G401.6 (cell line): ENCODE measurements at regions not wholly inside any gene's neighbourhood (a gene's known extent, or its start where the extent isn't known, plus 50 kb on each side); places are given as distances from the start of the nearest gene placed in this dataset.
"Not testable (repeated sequence)": the region's sequence is repeated elsewhere in the genome, so short reads cannot be mapped to it uniquely, and the experiment has no call there.

ENCODE experiments used
- FAIRE-seq: peaks from 2 replicates; lab custom pipeline; 2012; peaks lifted over from hg19 to GRCh38; lab: Jason Lieb, UNC

DNA sequence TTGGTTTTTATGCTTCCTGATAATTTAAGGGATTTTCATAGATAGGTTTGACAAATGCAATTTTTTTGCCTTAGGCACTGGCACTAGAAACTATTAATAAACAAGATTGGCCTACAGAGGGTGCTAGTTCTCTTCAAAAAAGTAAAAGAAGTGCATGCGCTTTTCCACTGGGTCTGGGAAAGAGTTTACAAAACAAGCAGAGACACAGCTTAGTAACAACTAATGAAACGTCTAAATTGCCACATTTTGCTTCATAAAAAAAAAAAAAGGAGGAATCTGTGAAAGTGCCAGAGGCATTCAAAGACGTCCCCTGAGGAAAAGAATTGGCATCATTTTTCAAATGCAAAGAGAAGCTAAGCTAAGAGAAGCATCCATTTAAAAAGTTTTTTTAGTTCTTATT lies 58.3 kb upstream of the EEA1 start:
- peak; percentile 93 for FAIRE-seq

DNA sequence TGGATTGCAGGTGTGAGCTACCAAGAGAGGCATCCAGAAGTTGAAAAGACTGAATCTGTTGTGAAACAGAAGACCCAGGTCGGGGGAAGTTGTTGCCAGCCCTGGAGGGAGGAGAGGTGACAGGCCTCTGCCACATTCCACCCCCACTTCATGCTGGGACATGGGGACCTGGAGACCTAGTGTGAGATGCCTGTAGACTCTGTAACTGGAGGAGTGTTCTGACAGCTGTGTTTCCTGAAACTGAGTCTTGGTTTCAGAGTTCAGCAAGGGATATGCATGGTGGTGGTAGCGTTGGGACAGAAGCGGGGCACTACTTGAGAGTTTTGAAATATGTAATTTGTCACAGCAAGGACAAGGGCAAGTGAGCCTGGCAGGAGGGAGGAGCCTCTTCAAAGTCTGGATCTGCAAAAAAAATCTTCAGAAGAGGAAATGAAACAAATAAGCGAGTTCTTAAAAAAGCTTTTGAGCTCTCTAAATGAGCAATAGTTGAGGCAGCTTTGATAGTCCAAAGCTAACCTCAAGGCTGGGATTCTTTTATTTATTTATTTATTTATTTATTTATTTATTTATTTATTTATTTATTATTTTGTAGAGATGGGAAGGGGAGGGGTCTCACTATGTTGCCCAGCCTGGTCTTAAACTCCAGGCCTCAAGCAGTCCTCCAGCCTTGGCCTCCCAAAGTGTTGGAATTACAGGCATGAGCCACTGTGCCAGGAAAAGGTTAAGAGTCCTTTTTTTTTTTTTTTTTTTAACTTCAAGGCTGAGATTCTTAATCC lies 58.9 kb upstream of the EEA1 start:
- FAIRE-seq: no peak

DNA sequence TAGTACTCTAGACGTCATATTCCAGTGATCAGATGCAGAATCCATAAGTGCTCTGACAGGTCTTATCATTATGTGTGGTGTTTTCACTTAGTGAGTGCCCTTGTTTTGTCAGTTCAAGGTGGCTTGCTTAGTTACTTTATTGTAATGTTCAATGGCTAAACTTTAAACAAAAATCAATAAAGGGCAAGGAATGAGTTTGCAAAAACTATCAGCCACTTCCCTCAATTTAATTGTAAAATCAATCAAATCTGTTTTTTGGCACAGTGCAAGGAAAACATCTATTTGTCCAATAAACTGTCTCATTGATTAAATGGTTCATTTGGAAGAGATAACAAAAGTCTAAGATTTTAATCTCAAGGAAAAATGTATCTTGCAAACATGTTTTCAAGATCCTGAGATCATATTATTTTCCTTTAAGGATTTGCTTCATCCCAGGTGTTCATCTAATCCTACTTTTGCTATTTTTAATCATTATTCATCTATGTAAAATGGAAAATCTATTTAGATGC lies 59.6 kb upstream of the EEA1 start:
- no peak for FAIRE-seq

DNA sequence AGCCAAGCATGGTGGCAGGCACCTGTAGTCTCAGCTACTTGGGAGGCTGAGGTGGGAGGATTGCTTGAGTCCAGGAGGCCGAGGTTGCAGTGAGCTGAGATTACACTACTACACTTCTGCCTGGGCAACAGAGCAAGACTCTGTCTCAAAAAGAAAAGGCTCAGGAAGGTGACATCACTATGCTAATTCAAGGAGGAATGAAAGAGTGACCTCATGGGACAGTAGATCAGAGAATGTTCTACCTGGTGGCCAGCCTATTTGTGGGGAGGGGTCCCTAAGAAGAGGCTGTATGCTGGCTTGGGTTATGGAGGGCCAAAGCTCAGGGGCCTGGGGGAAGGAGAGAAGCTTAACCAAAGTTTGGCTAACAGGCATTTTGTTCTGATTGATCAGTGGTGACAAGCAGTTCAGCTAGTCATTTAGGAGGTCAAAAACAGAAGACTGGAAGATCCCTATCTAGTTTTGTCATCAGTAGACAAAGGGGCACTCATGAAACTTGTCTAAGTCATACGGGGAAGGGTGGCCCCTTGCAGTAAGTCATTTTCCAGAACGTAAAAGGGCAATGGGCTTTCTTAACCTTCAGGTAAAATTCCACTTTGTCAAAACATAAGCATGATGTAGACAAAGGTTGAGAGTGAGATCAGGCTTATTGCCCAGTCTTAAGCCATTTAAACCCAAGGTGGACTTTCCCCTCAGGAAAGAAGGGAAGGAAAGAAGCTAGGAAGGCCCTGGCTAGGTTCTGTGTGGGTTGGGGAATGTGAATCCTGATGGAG lies 60.8 kb upstream of the EEA1 start:
- no peak for FAIRE-seq

DNA sequence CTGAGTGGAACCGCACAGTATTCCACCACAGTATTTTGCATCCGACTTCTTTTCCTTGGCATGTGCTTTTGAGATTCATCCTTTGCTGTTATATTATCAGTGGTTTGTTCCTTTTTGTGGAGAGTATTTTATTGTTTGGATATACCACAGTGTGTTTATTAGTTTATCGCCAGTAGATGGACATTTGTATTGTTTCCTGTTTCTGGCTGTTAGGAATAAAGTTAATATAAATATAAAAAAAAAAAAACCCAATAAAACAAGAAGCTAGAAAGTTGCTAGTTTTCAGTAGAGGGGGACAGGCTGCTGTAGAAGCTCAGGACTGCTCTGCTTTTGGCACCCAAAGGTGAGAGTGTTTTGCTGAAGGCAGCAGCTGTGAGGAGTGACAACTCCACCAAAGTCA lies 62.0 kb upstream of the EEA1 start:
- FAIRE-seq: no peak

DNA sequence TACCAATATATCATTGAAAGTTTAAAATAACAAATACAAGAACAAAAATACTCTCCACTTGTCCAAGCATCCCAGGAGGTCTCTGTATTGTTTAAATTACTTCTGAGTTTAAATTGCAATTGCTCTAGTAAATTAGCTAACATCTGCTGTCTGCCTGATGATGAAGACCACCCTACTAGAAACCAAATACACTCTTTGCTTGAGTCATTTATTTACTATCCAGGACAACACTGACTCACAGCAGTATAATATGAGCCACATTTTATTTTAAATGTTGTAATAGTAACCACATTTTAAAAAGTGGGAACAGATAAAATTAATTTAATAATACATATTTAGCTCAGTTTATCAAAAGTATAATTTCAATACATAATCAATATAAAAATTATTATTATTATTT lies 62.9 kb upstream of the EEA1 start:
- FAIRE-seq: no peak

DNA sequence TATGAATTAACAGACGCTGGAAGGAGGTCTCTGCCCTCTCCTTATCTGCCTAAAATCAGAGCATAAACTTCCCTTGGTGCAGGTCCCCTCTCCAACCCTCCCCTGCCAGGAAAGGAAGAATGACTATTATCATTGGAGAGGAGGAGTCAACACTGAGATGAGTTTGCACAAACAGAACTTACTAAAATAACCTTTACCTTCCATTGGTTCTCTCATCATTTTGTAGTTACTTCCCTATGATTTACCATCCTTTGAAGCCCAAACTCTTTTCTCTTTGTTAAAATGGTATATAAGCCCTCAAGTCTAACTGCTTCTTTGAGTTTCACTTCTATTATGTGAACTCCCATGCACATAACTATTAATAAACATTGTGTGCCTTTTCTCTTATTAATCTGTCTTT lies 64.2 kb upstream of the EEA1 start:
- no peak for FAIRE-seq

DNA sequence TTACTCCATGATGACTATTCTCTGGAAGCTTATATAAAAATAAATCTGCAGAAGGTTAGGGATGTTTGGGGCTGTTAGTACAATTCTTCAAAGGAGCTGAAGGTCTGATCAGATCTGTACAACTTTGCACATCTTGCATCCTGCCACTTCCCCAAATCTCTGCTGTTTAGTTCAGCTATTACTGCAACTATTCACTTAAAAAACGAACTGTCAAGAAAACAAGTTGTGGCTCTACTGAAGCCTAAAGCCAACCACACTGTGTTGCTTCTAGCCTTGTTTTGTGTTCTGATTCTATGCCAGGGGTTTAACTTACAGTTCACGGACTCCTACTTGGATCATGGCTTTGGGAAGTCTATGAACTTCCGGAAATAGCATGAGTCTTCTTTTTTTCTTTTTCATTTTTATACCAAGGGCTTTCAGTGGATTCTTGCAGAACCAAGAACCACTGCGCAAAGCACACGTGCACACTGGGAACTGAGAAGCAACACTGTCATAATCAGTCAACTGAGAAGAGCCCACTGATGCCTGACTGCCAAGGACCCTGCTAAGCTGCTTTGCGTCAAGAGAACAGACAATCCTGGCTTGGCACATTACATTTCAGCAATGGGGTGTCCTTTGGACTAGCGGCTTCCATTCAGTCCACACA lies 66.3 kb upstream of the EEA1 start:
- no peak for FAIRE-seq

DNA sequence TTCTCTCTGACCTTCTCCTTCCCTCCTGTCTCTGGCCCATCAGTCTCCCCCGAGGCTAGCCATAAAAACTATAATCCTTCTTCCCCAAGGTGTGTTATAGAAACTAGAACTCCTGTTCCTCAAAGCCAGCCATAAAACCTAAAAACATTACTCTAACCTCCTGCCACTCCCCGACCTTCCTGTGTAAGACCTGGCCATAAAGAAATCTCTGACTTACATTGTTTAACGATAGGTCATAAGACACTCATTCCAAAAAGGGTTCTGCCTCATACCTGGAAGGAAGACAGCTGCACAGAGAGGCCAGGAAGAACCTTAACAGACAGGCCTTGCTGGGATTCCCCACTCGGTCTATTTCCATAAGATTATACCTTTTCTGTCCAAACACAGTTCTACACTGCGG lies 70.9 kb upstream of the EEA1 start:
- FAIRE-seq: no peak

DNA sequence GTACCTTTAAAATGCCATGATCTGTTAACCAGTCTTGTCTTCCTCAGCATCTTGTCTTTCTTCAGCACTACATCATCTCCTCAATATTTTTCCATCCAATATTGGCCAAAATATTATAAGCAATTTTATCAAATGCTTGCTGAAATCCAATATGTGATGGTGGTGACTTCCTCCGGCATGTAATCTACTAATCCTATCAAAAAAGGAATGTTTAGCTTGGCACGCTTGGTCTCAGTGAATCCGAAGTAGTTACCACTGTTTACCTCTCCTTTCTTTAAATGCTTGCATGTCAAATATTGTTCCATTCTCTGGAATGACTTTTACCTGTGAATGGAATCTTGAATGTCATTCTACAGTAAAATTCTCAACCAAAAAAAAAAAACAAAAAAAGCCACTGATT lies 72.3 kb upstream of the EEA1 start:
- no peak for FAIRE-seq

DNA sequence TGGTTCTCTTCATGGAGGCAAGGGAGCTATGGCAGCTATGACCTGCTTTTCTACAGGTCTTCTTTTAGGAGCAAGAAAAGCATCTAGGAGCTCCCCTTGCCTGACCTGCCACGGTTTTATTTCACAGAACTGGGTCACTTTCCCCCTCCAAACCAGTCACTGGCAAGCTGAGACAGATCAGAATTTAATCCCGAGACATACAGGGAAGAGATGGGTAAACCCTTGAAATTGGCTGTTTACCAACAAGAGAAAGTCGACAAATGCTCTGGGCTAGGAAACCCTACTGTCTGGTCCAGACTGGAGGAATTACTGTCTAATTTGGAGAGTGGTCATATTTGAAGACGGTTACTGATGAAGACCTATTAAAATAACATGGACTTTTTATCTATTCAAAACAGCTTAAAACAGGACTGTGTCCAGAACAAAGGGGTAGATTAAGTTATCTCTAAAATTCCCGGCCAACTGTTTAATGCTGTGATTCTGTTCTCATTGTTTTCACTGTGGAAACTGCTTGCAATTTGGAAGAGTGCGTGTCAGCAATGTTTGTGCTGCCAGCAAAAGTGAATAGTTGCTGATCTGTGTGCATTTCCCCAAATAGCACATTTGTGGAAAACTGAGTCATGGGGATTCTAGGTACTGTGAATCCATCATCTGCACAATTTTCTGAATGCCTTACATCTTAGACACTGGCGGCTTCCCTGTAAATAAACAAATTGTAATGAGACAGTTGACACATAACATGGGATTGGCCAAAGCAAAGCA lies 73.4 kb upstream of the EEA1 start:
- no peak for FAIRE-seq

DNA sequence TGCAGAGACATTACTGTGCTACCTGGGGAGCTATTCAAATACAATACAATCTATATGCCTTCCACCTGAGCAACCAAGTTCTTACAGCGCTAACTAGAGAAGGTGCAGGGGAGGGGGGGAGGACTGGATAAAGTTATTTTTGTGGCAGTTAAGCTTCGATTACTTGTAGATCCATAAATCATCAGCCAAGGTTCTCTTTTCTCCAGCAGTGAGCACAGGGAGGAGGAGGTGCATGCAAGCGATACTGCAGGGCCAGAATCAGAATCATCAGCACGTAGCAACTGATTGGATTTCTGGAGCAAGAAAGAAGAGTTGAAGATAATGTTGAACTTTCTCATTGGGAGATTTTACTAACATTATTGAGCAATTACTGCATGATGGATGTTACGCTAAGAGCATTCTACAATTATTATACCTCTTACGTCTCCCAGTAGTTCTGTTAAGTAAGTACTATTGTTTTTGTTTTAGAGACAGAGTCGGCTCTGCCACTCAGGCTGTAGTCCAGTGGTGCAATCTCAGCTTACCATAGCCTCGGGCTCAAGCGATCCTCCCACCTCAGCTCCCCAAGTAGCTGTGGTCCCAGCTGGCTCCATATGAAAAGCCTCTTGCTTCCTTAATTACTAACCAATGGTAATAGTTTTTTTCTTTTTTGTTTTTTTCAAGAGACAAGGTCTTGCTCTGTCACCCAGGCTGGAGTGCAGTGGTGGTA lies 74.6 kb upstream of the EEA1 start:
- FAIRE-seq: no peak

DNA sequence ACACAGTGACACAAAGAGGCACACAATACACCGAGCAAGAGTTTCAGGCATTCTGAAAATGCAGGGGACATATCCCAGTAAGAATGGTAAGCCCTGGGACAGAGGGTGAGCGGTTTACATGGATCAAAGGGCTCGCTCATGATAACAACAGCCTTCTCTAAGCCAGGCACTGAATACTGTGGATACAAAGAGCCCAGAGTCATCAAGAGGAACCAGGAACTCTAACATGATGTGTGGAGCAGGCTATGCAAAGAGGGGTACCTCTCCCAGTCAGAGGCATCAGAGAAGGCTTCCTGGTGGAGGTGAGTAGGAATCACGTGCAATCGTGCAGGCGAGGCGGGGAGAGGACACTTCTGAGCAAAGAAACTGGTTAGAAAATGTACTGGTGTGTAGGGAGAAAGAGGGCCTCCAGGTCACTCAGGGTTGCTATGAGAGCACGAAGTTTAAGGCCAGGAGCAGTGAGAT lies 76.9 kb upstream of the EEA1 start:
- no peak for FAIRE-seq

DNA sequence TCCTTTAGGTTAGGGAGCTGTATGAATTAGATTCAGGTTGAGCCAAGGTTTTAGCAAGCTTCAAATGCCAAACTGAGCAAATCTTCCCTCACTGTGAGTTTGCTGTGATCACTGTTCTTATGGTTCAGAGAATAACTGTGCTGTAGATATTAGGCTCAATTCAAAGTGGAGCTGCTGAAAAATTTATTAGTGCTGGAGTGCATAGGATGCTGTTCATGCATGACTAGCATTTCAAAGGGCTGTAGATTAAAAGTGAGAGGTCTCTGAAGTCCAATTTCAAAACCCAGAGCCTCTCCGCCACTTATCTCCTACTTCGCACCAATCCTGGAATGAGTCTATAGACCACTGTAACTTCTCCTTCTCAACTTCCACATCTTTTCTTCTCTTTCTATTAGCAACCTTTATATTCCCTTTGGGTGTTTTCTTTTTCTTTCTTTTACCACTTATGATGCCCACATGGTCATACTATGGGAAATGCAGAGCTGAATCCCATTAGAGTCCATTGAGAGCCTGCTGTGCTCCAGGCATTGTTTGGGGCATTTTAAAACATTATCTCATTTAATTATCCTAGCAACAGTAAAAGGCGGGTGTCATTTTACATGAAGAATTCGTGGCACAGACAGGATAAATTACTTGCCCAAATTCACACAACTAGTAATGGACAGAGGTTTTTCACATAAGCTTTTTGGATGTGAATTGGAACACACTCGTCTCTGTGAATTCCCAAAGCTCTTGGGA lies 77.5 kb upstream of the EEA1 start:
- FAIRE-seq: no peak

DNA sequence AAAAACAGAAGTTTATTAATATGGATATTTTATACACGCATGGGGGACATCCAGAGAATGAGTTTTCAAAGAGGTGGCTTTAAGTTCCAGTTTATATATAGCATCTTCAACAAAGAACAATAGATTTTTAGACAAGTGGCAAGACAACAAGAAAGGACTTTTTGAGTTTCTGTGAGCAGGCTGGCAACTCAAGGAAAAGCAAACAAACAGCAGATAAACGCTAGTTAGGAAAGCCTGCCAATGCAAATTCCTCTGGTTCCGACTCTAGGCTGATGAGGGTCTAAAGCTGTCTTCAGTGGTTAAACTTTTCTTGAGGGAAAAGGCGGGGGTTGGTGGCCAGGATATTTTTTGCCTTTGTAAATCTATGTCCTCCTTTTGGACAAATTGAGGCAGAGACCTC lies 78.4 kb upstream of the EEA1 start:
- no peak for FAIRE-seq

DNA sequence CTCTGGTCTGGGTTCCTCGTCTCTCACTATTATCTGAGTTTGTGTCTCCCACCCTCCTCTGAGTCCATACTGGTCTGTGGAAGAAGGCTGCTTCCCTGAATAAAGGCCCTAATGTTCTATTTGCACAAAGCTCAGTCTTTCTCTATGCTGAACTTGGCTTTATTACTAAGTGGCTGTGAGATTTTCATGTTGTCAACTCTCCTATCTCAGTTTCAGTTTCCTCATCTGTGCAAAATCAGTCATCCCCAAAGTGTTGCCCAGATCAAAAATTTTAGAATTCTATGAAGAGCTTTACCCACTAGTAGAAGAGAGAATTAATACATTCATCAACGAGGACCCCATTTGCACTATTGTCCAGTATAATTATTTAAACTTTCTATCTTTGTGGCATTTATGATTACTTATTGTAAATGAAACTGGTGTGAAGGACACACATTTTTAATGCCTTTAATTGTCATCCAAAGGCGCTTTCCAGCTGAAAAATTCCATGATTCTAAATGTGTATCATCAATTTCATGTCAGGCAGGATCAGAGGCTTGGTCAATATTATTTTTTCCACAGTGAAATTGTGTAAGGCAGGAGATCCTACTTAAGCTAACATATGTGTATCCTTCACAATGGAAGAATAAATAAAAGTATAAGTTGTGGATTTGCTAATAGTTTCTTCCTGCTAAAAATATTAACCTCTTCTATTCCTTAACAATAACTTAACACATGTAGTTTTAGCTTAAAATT lies 79.1 kb upstream of the EEA1 start:
- FAIRE-seq: no peak

DNA sequence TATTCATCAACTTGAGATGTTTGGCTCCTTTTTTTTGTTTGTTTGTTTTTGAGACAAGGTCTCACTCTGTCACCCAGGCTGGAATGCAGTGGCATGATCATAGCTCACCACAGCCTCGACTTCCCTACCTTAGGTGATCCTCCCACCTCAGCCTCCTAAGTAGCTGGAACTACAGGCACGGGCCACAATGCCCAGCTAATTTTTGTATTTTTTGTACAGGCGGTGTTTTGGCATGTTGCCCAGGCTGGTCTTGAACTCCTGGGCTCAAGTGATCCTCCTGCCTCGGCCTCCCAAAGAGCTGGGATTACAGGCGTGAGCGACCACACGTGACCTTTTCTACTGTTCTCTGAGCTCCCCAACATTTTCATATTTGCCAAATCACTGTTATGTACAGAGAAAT lies 79.8 kb upstream of the EEA1 start:
- FAIRE-seq: not testable (repeated sequence)

DNA sequence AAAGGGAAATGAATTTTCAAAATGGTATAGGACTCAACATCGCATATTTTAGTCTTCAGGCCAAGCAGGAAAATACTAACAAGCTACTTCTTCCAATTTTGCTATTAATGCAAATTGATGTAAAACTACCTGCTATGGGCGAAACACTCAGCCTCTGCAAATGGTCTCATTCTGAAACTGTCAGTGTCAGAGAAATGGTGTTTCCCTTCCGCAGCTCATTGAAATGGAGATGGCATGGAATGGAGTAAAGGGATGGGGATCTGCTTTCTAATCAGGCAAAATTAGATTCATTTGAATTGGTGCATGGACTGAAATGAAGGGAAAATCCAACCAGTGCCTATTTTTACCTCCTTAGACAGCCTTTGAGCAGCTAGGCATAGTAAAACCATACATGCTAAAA lies 80.4 kb upstream of the EEA1 start:
- FAIRE-seq: no peak

DNA sequence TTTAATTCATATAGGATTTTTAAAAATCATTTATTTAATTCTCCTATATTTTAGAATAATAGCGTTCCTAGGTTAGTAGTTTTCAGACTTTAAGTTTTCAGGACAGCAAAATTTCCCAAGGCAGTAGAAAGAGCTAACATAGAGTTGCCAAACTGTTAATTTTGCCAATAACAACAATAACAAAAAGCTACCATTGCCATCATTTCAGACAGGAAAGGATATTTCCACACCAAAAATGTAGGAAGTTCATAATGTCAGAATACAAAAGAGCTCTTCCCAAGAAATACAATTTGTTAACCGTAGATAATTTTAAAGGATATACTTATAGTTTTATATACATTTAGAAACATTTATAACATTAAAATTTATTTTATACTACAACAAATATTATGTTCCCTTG lies 81.4 kb upstream of the EEA1 start:
- no peak for FAIRE-seq

DNA sequence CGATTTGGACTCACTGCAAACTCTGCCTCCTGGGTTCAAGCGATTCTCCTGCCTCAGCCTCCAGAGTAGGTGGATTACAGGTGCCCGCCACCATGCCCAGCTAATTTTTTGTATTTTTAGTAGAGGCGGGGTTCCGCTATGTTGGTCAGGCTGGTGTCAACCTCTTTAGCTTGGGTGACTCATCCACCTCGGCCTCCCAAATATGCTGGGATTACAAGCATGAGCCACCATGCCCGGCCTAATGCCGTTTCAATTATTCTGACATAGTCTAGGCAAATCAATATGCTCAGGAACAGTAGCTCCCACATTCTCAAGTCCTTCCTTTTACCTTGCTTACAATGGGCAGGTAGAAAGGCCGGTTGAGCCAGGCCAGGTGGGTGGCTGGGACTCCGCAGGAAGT lies 82.0 kb upstream of the EEA1 start:
- FAIRE-seq: no peak
